ENCODE measurements at regions not wholly inside any gene's neighbourhood (a gene's known extent, or its start where the extent isn't known, plus 50 kb on each side); places are given as distances from the start of the nearest gene placed in this dataset.

DNA sequence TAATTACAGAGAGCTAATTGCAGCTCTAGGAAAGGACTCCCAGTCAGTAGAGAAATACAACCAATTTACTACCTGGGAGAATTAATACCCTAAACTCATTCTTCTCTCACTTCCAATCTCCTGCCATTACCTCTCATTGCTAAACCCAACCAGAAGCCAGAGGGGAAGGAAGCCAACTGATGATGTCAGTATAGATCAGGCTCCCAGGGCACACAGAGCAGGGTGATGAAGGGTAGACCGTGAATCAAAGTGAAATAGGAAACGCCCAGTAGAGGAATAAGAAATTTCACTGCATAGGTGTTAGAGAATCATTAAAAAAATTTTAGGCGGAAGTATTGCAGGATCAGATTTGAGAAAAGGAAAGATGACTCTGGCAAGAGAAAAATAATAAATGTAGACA lies 456.8 kb upstream of the NXPH2 start:
- TF ChIP-seq EZH2 (IDR thresholded peaks at IDR 0.05; ENCODE audit: borderline replicate concordance, insufficient read depth, low read length, poor library complexity, severe bottlenecking): no peak
- no peak for TF ChIP-seq TAF1 (IDR thresholded peaks at IDR 0.05; ENCODE audit: low read depth)
- TF ChIP-seq POLR2AphosphoS5 (IDR thresholded peaks at IDR 0.05): no peak
- TF ChIP-seq EP300 (conservative IDR thresholded peaks at IDR 0.05; ENCODE audit: poor library complexity, severe bottlenecking): no peak
- TF ChIP-seq SMC3 (conservative IDR thresholded peaks at IDR 0.05; ENCODE audit: poor library complexity): no peak
- TF ChIP-seq, protein P1, sequence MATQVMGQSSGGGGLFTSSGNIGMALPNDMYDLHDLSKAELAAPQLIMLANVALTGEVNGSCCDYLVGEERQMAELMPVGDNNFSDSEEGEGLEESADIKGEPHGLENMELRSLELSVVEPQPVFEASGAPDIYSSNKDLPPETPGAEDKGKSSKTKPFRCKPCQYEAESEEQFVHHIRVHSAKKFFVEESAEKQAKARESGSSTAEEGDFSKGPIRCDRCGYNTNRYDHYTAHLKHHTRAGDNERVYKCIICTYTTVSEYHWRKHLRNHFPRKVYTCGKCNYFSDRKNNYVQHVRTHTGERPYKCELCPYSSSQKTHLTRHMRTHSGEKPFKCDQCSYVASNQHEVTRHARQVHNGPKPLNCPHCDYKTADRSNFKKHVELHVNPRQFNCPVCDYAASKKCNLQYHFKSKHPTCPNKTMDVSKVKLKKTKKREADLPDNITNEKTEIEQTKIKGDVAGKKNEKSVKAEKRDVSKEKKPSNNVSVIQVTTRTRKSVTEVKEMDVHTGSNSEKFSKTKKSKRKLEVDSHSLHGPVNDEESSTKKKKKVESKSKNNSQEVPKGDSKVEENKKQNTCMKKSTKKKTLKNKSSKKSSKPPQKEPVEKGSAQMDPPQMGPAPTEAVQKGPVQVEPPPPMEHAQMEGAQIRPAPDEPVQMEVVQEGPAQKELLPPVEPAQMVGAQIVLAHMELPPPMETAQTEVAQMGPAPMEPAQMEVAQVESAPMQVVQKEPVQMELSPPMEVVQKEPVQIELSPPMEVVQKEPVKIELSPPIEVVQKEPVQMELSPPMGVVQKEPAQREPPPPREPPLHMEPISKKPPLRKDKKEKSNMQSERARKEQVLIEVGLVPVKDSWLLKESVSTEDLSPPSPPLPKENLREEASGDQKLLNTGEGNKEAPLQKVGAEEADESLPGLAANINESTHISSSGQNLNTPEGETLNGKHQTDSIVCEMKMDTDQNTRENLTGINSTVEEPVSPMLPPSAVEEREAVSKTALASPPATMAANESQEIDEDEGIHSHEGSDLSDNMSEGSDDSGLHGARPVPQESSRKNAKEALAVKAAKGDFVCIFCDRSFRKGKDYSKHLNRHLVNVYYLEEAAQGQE (IDR thresholded peaks at IDR 0.05; ENCODE audit: borderline replicate concordance): no peak
- no peak for TF ChIP-seq MXI1 (conservative IDR thresholded peaks at IDR 0.05; ENCODE audit: poor library complexity, severe bottlenecking)
- no peak for TF ChIP-seq RAD21 (conservative IDR thresholded peaks at IDR 0.05)
- TF ChIP-seq, protein P2, sequence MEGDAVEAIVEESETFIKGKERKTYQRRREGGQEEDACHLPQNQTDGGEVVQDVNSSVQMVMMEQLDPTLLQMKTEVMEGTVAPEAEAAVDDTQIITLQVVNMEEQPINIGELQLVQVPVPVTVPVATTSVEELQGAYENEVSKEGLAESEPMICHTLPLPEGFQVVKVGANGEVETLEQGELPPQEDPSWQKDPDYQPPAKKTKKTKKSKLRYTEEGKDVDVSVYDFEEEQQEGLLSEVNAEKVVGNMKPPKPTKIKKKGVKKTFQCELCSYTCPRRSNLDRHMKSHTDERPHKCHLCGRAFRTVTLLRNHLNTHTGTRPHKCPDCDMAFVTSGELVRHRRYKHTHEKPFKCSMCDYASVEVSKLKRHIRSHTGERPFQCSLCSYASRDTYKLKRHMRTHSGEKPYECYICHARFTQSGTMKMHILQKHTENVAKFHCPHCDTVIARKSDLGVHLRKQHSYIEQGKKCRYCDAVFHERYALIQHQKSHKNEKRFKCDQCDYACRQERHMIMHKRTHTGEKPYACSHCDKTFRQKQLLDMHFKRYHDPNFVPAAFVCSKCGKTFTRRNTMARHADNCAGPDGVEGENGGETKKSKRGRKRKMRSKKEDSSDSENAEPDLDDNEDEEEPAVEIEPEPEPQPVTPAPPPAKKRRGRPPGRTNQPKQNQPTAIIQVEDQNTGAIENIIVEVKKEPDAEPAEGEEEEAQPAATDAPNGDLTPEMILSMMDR (IDR thresholded peaks at IDR 0.05; ENCODE audit: poor library complexity, severe bottlenecking): no peak
- Histone ChIP-seq H3K79me2 (replicated peaks; ENCODE audit: insufficient read depth, low read length) (no peaks in the 10 kb centered on the region), H3F3A (ENCODE audit: insufficient read depth, low read length, poor library complexity, severe bottlenecking) (no peaks in the 10 kb centered on the region), H3K4me2 (ENCODE audit: low read length) (no peak overlapping the region), H4K20me1 (ENCODE audit: insufficient read depth) (no peaks in the 10 kb centered on the region), H3K36me3 (ENCODE audit: insufficient read depth, low read length) (no peaks in the 10 kb centered on the region), H3K27me3 (ENCODE audit: insufficient read depth, low read depth, low read length) (no peaks in the 10 kb centered on the region), H3K9me3 (ENCODE audit: low read length) (no peaks in the 10 kb centered on the region), H2AFZ (ENCODE audit: low read depth, low read length) (no peak overlapping the region), H3K9me2 (ENCODE audit: insufficient read depth, low read length) (no peaks in the 10 kb centered on the region), H3K4me3 (ENCODE audit: low read length) (no peak overlapping the region), H3K27ac (ENCODE audit: low read length) (no peak overlapping the region), H3K9ac (ENCODE audit: low read length) (no peak overlapping the region)

DNA sequence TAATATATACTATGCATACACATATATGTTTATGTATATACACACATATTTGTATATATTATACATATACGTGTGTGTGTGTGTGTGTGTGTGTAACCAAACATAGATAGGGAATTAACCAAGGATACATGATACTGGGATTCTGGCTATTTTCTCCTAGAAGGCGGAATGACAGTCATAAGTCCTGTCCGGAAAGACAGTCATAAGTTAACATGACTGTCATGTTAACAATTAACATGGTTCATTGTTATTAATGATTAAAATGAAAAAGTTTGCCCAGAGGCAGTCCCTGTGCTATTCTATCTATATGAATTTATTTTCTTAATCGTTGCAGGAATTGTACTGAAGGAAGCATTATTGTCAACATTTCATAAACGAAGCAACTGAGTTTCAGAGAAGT lies 450.7 kb upstream of the NXPH2 start:
- no peak for TF ChIP-seq RAD21 (conservative IDR thresholded peaks at IDR 0.05)
- TF ChIP-seq TAF1 (IDR thresholded peaks at IDR 0.05; ENCODE audit: low read depth): no peak
- no peak for TF ChIP-seq EZH2 (IDR thresholded peaks at IDR 0.05; ENCODE audit: borderline replicate concordance, insufficient read depth, low read length, poor library complexity, severe bottlenecking)
- TF ChIP-seq MXI1 (conservative IDR thresholded peaks at IDR 0.05; ENCODE audit: poor library complexity, severe bottlenecking): no peak
- TF ChIP-seq, protein P1 (IDR thresholded peaks at IDR 0.05; ENCODE audit: borderline replicate concordance): no peak
- TF ChIP-seq SMC3 (conservative IDR thresholded peaks at IDR 0.05; ENCODE audit: poor library complexity): no peak
- TF ChIP-seq POLR2AphosphoS5 (IDR thresholded peaks at IDR 0.05): no peak
- TF ChIP-seq, protein P2 (IDR thresholded peaks at IDR 0.05; ENCODE audit: poor library complexity, severe bottlenecking): no peak
- TF ChIP-seq EP300 (conservative IDR thresholded peaks at IDR 0.05; ENCODE audit: poor library complexity, severe bottlenecking): no peak
- no peaks in the 10 kb centered on the region for H3K9me2 ChIP-seq (ENCODE audit: insufficient read depth, low read length)
- no peaks in the 10 kb centered on the region for H3F3A ChIP-seq (ENCODE audit: insufficient read depth, low read length, poor library complexity, severe bottlenecking)
- no peaks in the 10 kb centered on the region for H3K27me3 ChIP-seq (ENCODE audit: insufficient read depth, low read depth, low read length)
- no peaks in the 10 kb centered on the region for H3K9me3 ChIP-seq (ENCODE audit: low read length)
- H4K20me1 ChIP-seq (ENCODE audit: insufficient read depth): no peaks in the 10 kb centered on the region
- H3K9ac ChIP-seq (ENCODE audit: low read length): no peak overlapping the region
- H3K4me2 ChIP-seq (ENCODE audit: low read length): no peak overlapping the region
- H3K79me2 ChIP-seq (replicated peaks; ENCODE audit: insufficient read depth, low read length): no peaks in the 10 kb centered on the region
- no peak overlapping the region for H3K4me3 ChIP-seq (ENCODE audit: low read length)
- H3K27ac ChIP-seq (ENCODE audit: low read length): no peak overlapping the region
- H3K36me3 ChIP-seq (ENCODE audit: insufficient read depth, low read length): no peaks in the 10 kb centered on the region
- H2AFZ ChIP-seq (ENCODE audit: low read depth, low read length): no peak overlapping the region
